ENCODE measurements at regions not wholly inside any gene's neighbourhood (a gene's known extent, or its start where the extent isn't known, plus 50 kb on each side); places are given as distances from the start of the nearest gene placed in this dataset.

GRCh38 chr7:27472043-27472442 is 190.6 kb downstream of the HIBADH start:
- 74% methylated on average over 4 of the region's 4 CpGs for WGBS
- DNase-seq (ENCODE audit: extremely low spot score), result no peak
- H3K36me3 ChIP-seq (ENCODE audit: insufficient read depth), result no peaks in the 10 kb centered on the region
- H3K4me3 ChIP-seq (ENCODE audit: low read depth, low read length), result no peak overlapping the region
- H3K4me1 ChIP-seq (ENCODE audit: insufficient read depth), result no peaks in the 10 kb centered on the region
- no peak overlapping the region for H3K27ac ChIP-seq (ENCODE audit: low read depth)

Measured in urinary bladder (tissue), 3 donors.